GM12873 (cell line): ENCODE measurements at regions not wholly inside any gene's neighbourhood (a gene's known extent, or its start where the extent isn't known, plus 50 kb on each side); places are given as distances from the start of the nearest gene placed in this dataset.

ENCODE experiments used
- CTCF ChIP-seq: IDR thresholded peaks from 2 replicates; pipeline ENCODE4 v1.5.1; 2012; ENCODE audit warnings: low read depth, mild to moderate bottlenecking, moderate library complexity, low read length, control low read depth; ENCODE audit not compliant: insufficient read depth; ENCODE audit errors: missing control alignments

- TF ChIP-seq CTCF = no peak
Observed at GRCh38 chr5:174325431-174325830, 279.9 kb downstream of the NSG2 start.

GRCh38 chr5:174325961-174326360 lies 280.5 kb downstream of the NSG2 start:
- TF ChIP-seq CTCF = no peak

DNA sequence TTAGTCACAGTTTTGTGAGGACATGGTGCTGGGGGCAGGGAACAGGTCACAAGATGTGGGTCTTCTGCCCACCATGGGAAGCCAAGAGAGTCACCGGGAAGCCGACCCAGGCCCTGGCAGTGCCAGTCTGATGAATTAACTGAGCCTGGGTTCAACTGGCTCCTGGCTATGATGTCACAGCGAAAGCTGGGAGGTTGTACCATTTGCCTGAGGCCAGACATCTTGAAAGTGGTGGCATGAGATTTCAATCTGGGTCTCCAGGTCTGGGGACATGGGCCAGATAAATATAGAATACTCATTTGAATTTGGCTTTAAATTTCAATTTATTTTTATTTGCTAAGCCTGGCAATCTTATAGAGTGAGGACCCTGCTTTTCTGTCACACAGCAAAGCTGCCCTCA lies 280.9 kb downstream of the NSG2 start:
- TF ChIP-seq CTCF = no peak

DNA sequence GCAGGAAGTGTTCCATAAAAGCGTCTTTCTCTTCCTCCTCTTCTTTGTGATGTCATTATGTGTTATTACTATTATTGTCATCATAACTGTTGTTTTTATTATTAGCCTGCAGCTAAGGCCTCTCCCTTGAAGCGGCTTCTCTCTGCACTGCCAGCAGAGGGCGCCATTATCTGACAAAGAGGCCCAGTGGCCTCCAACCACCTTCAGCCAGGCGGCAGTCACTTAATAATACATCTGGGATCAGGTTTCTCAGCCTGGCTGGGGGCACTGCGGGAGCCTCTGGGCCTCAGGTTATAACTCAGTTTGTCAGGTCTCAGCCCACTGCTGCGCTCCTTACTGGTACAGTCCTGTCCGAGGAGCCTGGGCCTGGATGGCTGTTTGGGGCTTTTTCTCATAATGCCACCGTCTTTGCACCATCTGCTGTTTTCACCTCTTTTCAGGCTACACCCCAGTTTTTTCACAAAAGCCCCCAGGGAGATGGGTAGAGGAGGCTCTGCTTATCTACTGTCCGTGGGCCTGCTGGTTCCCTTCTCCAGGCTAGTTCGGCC lies 281.9 kb downstream of the NSG2 start:
- TF ChIP-seq CTCF = peak; percentile 79

- TF ChIP-seq CTCF = no peak
Observed at GRCh38 chr5:174327896-174328295, 282.4 kb downstream of the NSG2 start.

GRCh38 chr5:174328631-174329299 lies 283.3 kb downstream of the NSG2 start:
- TF ChIP-seq CTCF = no peak

DNA sequence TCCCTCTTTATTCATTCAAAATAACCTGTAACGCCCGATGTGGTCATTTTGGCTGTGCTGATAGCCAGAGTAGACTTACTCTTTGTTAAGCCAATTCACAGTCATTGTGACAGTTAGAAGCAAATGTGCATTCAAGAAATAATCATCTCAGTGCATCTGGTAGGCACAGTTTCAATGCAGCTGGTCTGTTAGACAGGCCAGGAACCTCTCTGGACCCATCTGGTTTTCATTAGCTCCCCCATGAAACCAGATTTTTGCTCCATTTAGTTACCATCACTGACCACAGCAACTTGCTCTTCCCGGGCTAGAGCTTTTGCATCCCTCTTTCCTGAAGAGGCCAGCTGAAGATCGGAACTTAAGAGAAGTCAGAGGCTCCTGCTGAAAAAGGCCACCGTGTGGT lies 284.2 kb downstream of the NSG2 start:
- TF ChIP-seq CTCF = no peak
